SK-N-SH (cell line): ENCODE measurements at regions not wholly inside any gene's neighbourhood (a gene's known extent, or its start where the extent isn't known, plus 50 kb on each side); places are given as distances from the start of the nearest gene placed in this dataset.

ENCODE experiments used
- CTCF ChIP-seq: fragments of 200-600 bp; sonication (generic); IDR thresholded peaks from 2 replicates; pipeline ENCODE4 v1.6.1; 2017; ENCODE audit warnings: antibody characterized with exemption, mild to moderate bottlenecking, moderate library complexity
- FOXM1 ChIP-seq: IDR thresholded peaks from 2 replicates; pipeline ENCODE4 v1.4.0; 2012; ENCODE audit warnings: low read depth, mild to moderate bottlenecking
- GATA2 ChIP-seq: sonication (generic); formaldehyde crosslinking; IDR thresholded peaks from 2 replicates; pipeline ENCODE4 v1.5.0; 2020; ENCODE audit warnings: mild to moderate bottlenecking, missing genetic modification reagents
- MAX ChIP-seq: IDR thresholded peaks from 2 replicates; pipeline ENCODE4 v1.4.0; 2012; ENCODE audit warnings: low read depth
- NRF1 ChIP-seq: IDR thresholded peaks from 2 replicates; pipeline ENCODE4 v1.6.1; 2012; ENCODE audit warnings: low read depth, mild to moderate bottlenecking, low read length
- POLR2AphosphoS5 ChIP-seq: IDR thresholded peaks from 2 replicates; pipeline ENCODE4 v1.6.1; 2012; ENCODE audit warnings: low read depth, low read length
- RAD21 ChIP-seq: IDR thresholded peaks from 2 replicates; pipeline ENCODE4 v1.6.1; 2012; ENCODE audit warnings: mild to moderate bottlenecking, low read length
- RFX5 ChIP-seq: IDR thresholded peaks from 2 replicates; pipeline ENCODE4 v1.6.1; 2012; ENCODE audit warnings: mild to moderate bottlenecking, improper control_type of control experiment, low read length
- USF2 ChIP-seq: fragments of 150-350 bp; IDR thresholded peaks from 2 replicates; pipeline ENCODE4 v1.6.1; 2017; ENCODE audit warnings: antibody characterized with exemption, low read length, low read depth, borderline replicate concordance
- ZBTB33 ChIP-seq: IDR thresholded peaks from 2 replicates; pipeline ENCODE4 v1.4.0; 2012; ENCODE audit warnings: low read depth, borderline replicate concordance

GRCh38 chr9:20087481-20087880, 298.6 kb upstream of the SLC24A2 start:
- no peak for TF ChIP-seq USF2
- no peak for TF ChIP-seq POLR2AphosphoS5
- no peak for TF ChIP-seq RFX5
- no peak for TF ChIP-seq CTCF
- TF ChIP-seq MAX: no peak
- no peak for TF ChIP-seq FOXM1
- no peak for TF ChIP-seq RAD21
- no peak for TF ChIP-seq ZBTB33
- no peak for TF ChIP-seq GATA2 (CRISPR knock-in tag)
- TF ChIP-seq NRF1: no peak
